HG03469 (cell line): ENCODE measurements at regions not wholly inside any gene's neighbourhood (a gene's known extent, or its start where the extent isn't known, plus 50 kb on each side); places are given as distances from the start of the nearest gene placed in this dataset.

Experiments
- ATAC-seq: cut with Tn5 transposase; IDR thresholded peaks from one replicate; pipeline ENCODE4 v1.9.1; 2021; ENCODE audit warnings: mild to moderate bottlenecking, moderate library complexity, moderate number of reproducible peaks; ENCODE audit not compliant: unreplicated experiment

GRCh38 chr6:53216301-53216700 lies 67.7 kb upstream of the GCM1 start:
- no peak for ATAC-seq

- ATAC-seq, result no peak
Observed at GRCh38 chr6:53214172-53214571, 65.5 kb upstream of the GCM1 start.

GRCh38 chr6:53210811-53211210 lies 62.2 kb upstream of the GCM1 start:
- no peak for ATAC-seq

- ATAC-seq, result no peak
Observed at GRCh38 chr6:53209681-53210080, 61.0 kb upstream of the GCM1 start.

- ATAC-seq, result no peak
Observed at GRCh38 chr6:53205778-53206177, 57.1 kb upstream of the GCM1 start.

GRCh38 chr6:53203483-53203882 lies 54.8 kb upstream of the GCM1 start:
- no peak for ATAC-seq

- no peak for ATAC-seq
Observed at GRCh38 chr6:53202052-53202451, 53.4 kb upstream of the GCM1 start.

GRCh38 chr6:53201270-53201669 lies 52.6 kb upstream of the GCM1 start:
- ATAC-seq, result no peak

GRCh38 chr6:53199765-53200164 lies 51.1 kb upstream of the GCM1 start:
- no peak for ATAC-seq

GRCh38 chr6:53199156-53199555 lies 50.5 kb upstream of the GCM1 start:
- peak; percentile 97 for ATAC-seq
